ENCODE measurements at regions not wholly inside any gene's neighbourhood (a gene's known extent, or its start where the extent isn't known, plus 50 kb on each side); places are given as distances from the start of the nearest gene placed in this dataset.

- in situ Hi-C loops (cut with MboI): no loop called here
- no peaks in the 10 kb centered on the region for H4K20me1 ChIP-seq (ENCODE audit: insufficient read depth)
- no peak overlapping the region for H3K4me3 ChIP-seq
- peaks cover 10% of the 10 kb centered on the region; the same call in 1 of the 2 replicates for H3K4me1 ChIP-seq (ENCODE audit: insufficient read depth)
- TF ChIP-seq EZH2 (IDR thresholded peaks at IDR 0.05; ENCODE audit: insufficient read depth, poor library complexity, severe bottlenecking): no peak
- no peak for TF ChIP-seq EZH2phosphoT487 (IDR thresholded peaks at IDR 0.05; ENCODE audit: insufficient read depth, low read depth)
- H3K27ac ChIP-seq: no peak overlapping the region
- no peaks in the 10 kb centered on the region for H3K9me3 ChIP-seq (ENCODE audit: low read depth)
- no peaks in the 10 kb centered on the region for H3K36me3 ChIP-seq (ENCODE audit: low read depth)
- H3K4me2 ChIP-seq (ENCODE audit: unreplicated experiment): no peak overlapping the region
- no peaks in the 10 kb centered on the region for H3K9me2 ChIP-seq (ENCODE audit: insufficient read depth)
- DNase-seq: peak; percentile 44
- no peak overlapping the region for H3K9ac ChIP-seq
- 58 to 62% methylated on average over 12 to 14 of the region's 15 CpGs for WGBS, 2 experiments (ENCODE audit: low coverage in 1 of 2, low lambda C conversion rate in 2 of 2, missing lambda C conversion rate in 2 of 2)
- H2AFZ ChIP-seq: no peak overlapping the region
- no peaks in the 10 kb centered on the region for H3K27me3 ChIP-seq (replicated peaks; ENCODE audit: insufficient read depth)
- no peaks in the 10 kb centered on the region for H3F3A ChIP-seq (ENCODE audit: insufficient read depth)
- H3K79me2 ChIP-seq (ENCODE audit: insufficient read depth): no peaks in the 10 kb centered on the region
Observed at GRCh38 chr9:129245276-129245675, 67.2 kb upstream of the IER5L start.

DNA sequence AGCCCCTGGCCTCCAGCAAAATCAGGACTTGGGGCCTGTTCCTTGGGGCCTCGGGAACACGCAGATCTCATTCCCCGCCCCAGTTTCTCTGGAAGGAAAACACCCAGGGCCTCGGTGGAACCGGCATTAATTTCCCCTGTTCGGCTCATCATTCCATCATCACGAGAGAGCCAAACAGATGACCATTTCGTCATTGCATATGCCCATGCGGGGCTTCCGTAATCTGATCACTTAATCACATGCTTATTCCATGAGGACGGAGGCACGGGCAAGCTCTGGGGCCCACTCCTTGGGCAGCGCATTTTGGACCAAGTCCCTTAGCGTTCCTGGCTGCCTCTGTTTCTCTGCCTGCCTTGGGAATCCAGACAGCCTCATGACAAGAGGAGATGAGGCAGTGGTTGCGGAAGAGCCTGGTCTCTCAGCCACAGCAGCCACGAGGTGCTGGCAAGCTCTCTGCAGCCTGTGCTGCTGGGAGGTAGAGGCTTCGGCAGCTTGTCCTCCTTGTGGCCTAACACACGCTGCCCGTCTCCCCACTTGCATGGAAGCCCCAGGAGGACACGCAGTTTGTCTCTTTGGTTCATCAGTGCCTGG, 65.0 kb upstream of the IER5L start:
- in situ Hi-C loops (cut with MboI): no loop called here
- H3K9me3 ChIP-seq (ENCODE audit: low read depth): no peaks in the 10 kb centered on the region
- H3K4me2 ChIP-seq (ENCODE audit: unreplicated experiment): no peak overlapping the region
- 0 out of 2 replicates have a peak overlapping the region, but pooled peaks have one; percentile 7 for H3K27ac ChIP-seq
- no peaks in the 10 kb centered on the region for H3K9me2 ChIP-seq (ENCODE audit: insufficient read depth)
- WGBS, 2 experiments (ENCODE audit: low coverage in 1 of 2, low lambda C conversion rate in 2 of 2, missing lambda C conversion rate in 2 of 2): 13 to 14% methylated on average over 20 of the region's 20 CpGs
- peak overlapping the region; percentile 86 for H2AFZ ChIP-seq
- peak; percentile 82 for DNase-seq
- H4K20me1 ChIP-seq (ENCODE audit: insufficient read depth): no peaks in the 10 kb centered on the region
- peaks cover 10% of the 10 kb centered on the region; the same call in 1 of the 2 replicates for H3K4me1 ChIP-seq (ENCODE audit: insufficient read depth)
- TF ChIP-seq EZH2phosphoT487 (IDR thresholded peaks at IDR 0.05; ENCODE audit: insufficient read depth, low read depth) (no peak), EZH2 (IDR thresholded peaks at IDR 0.05; ENCODE audit: insufficient read depth, poor library complexity, severe bottlenecking) (no peak)
- 0 out of 2 replicates have a peak, but pooled peaks cover 3% of the 10 kb centered on the region for H3F3A ChIP-seq (ENCODE audit: insufficient read depth)
- no peaks in the 10 kb centered on the region for H3K27me3 ChIP-seq (replicated peaks; ENCODE audit: insufficient read depth)
- H3K36me3 ChIP-seq (ENCODE audit: low read depth): no peaks in the 10 kb centered on the region
- H3K9ac ChIP-seq: peak overlapping the region; percentile 32; the same call in 1 of the 2 replicates
- H3K4me3 ChIP-seq: no peak overlapping the region
- H3K79me2 ChIP-seq (ENCODE audit: insufficient read depth): no peaks in the 10 kb centered on the region

DNA sequence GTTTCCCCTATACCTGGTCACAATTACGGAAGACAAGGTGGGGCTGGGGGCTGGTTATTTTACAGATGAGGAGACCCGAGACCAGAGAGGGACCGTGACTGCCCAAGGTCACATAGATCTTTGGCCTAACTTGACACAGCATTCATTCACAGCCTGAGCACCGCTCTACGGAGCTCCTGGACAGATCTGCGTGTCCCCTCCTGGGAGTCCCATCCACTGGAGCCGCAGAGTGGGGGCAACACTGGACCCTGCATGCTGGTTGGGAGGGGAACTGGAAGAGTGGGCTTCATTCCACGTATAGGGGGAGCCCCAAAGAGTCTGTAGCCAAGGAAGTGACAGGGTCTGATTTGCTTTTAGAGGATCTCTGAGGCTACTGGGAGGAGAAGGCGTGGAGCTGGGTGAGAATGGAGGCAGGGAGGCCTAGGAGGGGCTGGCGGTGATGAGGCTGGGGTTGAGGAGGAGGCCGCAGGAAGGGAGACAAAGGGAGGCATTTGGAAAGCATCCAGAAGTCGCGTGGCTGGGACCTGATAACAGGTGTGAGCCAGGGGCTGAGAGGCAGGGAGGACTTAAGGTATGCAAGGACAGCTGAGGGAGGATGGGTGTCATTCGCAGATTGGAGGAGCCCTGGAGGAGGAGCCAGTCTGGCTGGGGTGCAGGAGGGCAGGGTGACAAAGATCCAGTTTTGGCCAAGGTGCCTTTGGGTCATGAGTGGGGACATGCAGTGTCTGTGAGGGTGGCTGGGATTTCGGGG, 64.3 kb upstream of the IER5L start:
- Histone ChIP-seq H3K9me3 (ENCODE audit: low read depth) (no peaks in the 10 kb centered on the region), H3K9ac (peak overlapping the region; percentile 32; the same call in 1 of the 2 replicates), H3K4me3 (no peak overlapping the region), H3K9me2 (ENCODE audit: insufficient read depth) (no peaks in the 10 kb centered on the region), H4K20me1 (ENCODE audit: insufficient read depth) (no peaks in the 10 kb centered on the region), H3K27me3 (replicated peaks; ENCODE audit: insufficient read depth) (no peaks in the 10 kb centered on the region), H3K79me2 (ENCODE audit: insufficient read depth) (no peaks in the 10 kb centered on the region), H3K27ac (0 out of 2 replicates have a peak overlapping the region, but pooled peaks have one; percentile 7), H3F3A (ENCODE audit: insufficient read depth) (0 out of 2 replicates have a peak, but pooled peaks cover 3% of the 10 kb centered on the region), H2AFZ (peak overlapping the region; percentile 86), H3K4me2 (ENCODE audit: unreplicated experiment) (no peak overlapping the region), H3K4me1 (ENCODE audit: insufficient read depth) (peaks cover 14% of the 10 kb centered on the region), H3K36me3 (ENCODE audit: low read depth) (no peaks in the 10 kb centered on the region)
- TF ChIP-seq EZH2phosphoT487 (IDR thresholded peaks at IDR 0.05; ENCODE audit: insufficient read depth, low read depth): no peak
- TF ChIP-seq EZH2 (IDR thresholded peaks at IDR 0.05; ENCODE audit: insufficient read depth, poor library complexity, severe bottlenecking): no peak
- DNase-seq: no peak
- in situ Hi-C loops (cut with MboI): no loop called here
- WGBS, 2 experiments (ENCODE audit: low coverage in 1 of 2, low lambda C conversion rate in 2 of 2, missing lambda C conversion rate in 2 of 2): 96 to 98% methylated on average over 15 of the region's 15 CpGs

GRCh38 chr9:129241725-129242124, 63.7 kb upstream of the IER5L start:
- in situ Hi-C loops (cut with MboI): no loop called here
- peaks cover 20% of the 10 kb centered on the region for H3K4me1 ChIP-seq (ENCODE audit: insufficient read depth)
- no peaks in the 10 kb centered on the region for H3K9me2 ChIP-seq (ENCODE audit: insufficient read depth)
- DNase-seq: no peak
- H3K4me2 ChIP-seq (ENCODE audit: unreplicated experiment): no peak overlapping the region
- no peaks in the 10 kb centered on the region for H3K79me2 ChIP-seq (ENCODE audit: insufficient read depth)
- H3K9ac ChIP-seq: no peak overlapping the region
- H3K4me3 ChIP-seq: no peak overlapping the region
- no peak overlapping the region for H2AFZ ChIP-seq
- H3F3A ChIP-seq (ENCODE audit: insufficient read depth): 0 out of 2 replicates have a peak, but pooled peaks cover 3% of the 10 kb centered on the region
- TF ChIP-seq EZH2 (IDR thresholded peaks at IDR 0.05; ENCODE audit: insufficient read depth, poor library complexity, severe bottlenecking) (no peak), EZH2phosphoT487 (IDR thresholded peaks at IDR 0.05; ENCODE audit: insufficient read depth, low read depth) (no peak)
- H4K20me1 ChIP-seq (ENCODE audit: insufficient read depth): no peaks in the 10 kb centered on the region
- WGBS, 2 experiments (ENCODE audit: low coverage in 1 of 2, low lambda C conversion rate in 2 of 2, missing lambda C conversion rate in 2 of 2): 97 to 100% methylated on average over 2 of the region's 2 CpGs
- no peaks in the 10 kb centered on the region for H3K27me3 ChIP-seq (replicated peaks; ENCODE audit: insufficient read depth)
- no peaks in the 10 kb centered on the region for H3K36me3 ChIP-seq (ENCODE audit: low read depth)
- no peaks in the 10 kb centered on the region for H3K9me3 ChIP-seq (ENCODE audit: low read depth)
- no peak overlapping the region for H3K27ac ChIP-seq

All from GM23248 (cell line).